Tibial artery (tissue), 4 donors: ENCODE measurements at regions not wholly inside any gene's neighbourhood (a gene's known extent, or its start where the extent isn't known, plus 50 kb on each side); places are given as distances from the start of the nearest gene placed in this dataset.

ENCODE experiments used
- DNase-seq, 2 donors: peaks; one replicate each; pipeline ENCODE4 v3.0.0-alpha.2; 2019
- H3K27ac ChIP-seq, 2 donors: fragments of 200-600 bp; sonication (generic) in 1 of 2; 1 replicate in 1 of 2; 2 replicates in 1 of 2; pipeline ENCODE4 v1.5.1; 2018 to 2019; ENCODE audit warnings: mild to moderate bottlenecking in 1 of 2
- H3K27me3 ChIP-seq, 2 donors: fragments of 200-600 bp; sonication (generic) in 1 of 2; one replicate each; pipeline versions ENCODE4 v1.5.1 to v1.6.0; 2016 to 2019
- H3K36me3 ChIP-seq, 3 donors: fragments of 200-600 bp; sonication (generic) in 2 of 3; one replicate each; pipeline ENCODE4 v1.5.1; 2016 to 2019; ENCODE audit warnings: mild to moderate bottlenecking in 2 of 3
- H3K4me1 ChIP-seq, 4 donors: fragments of 200-600 bp; sonication (generic) in 2 of 4; 1 replicate in 3 of 4; 2 replicates in 1 of 4; pipeline ENCODE4 v1.5.1; 2016 to 2019
- H3K4me3 ChIP-seq, 2 donors: fragments of 200-600 bp; sonication (generic) in 1 of 2; 1 replicate in 1 of 2; 2 replicates in 1 of 2; pipeline ENCODE4 v1.5.1; 2018 to 2019; ENCODE audit warnings: mild to moderate bottlenecking in 2 of 2
- H3K9me3 ChIP-seq, 3 donors: fragments of 200-600 bp; sonication (generic) in 1 of 3; one replicate each; pipeline ENCODE4 v1.5.1; 2016 to 2019
- CTCF ChIP-seq, 2 experiments: fragments of 200-600 bp in 1 of 2; fragments of 450-650 bp in 1 of 2; IDR thresholded peaks; one replicate each; pipeline ENCODE4 v1.5.1; 2017 to 2019; ENCODE audit warnings: antibody characterized with exemption in 2 of 2, mild to moderate bottlenecking in 1 of 2, moderate library complexity in 1 of 2
- intact Hi-C: fragments of 100-400 bp; cut with DNase I; formaldehyde crosslinking; loops from one replicate; pipeline ENCODE4 v1.15.0; 2023; ENCODE audit warnings: low total_unique reads

- intact Hi-C loops, result no loop called here
- Histone ChIP-seq H3K36me3 (no peaks in the 10 kb centered on the region), H3K4me3 (no peak overlapping the region), H3K4me1 (no peaks in the 10 kb centered on the region), H3K27me3 (no peaks in the 10 kb centered on the region), H3K9me3 (no peaks in the 10 kb centered on the region), H3K27ac (no peak overlapping the region)
- no peak for TF ChIP-seq CTCF (IDR thresholded peaks at IDR 0.05)
- no peak for DNase-seq
These were observed 147.2 kb downstream of the AKR1D1 start for GRCh38 chr7:138223402-138223879.

- intact Hi-C loops, result no loop called here
- no peak for TF ChIP-seq CTCF (IDR thresholded peaks at IDR 0.05)
- Histone ChIP-seq H3K27ac (no peak overlapping the region), H3K27me3 (no peaks in the 10 kb centered on the region), H3K4me3 (no peak overlapping the region), H3K36me3 (no peaks in the 10 kb centered on the region), H3K9me3 (no peaks in the 10 kb centered on the region), H3K4me1 (no peaks in the 10 kb centered on the region)
- DNase-seq, result no peak
These were observed 149.8 kb downstream of the AKR1D1 start for GRCh38 chr7:138226001-138226476.

- TF ChIP-seq CTCF (IDR thresholded peaks at IDR 0.05), result no peak
- no peak overlapping the region for H3K4me3 ChIP-seq
- no peaks in the 10 kb centered on the region for H3K27me3 ChIP-seq
- no peaks in the 10 kb centered on the region for H3K36me3 ChIP-seq
- H3K9me3 ChIP-seq, result no peaks in the 10 kb centered on the region
- H3K27ac ChIP-seq, result no peak overlapping the region
- H3K4me1 ChIP-seq, result no peaks in the 10 kb centered on the region
- no peak for DNase-seq
- intact Hi-C loops, result no loop called here
These were observed 150.6 kb downstream of the AKR1D1 start for GRCh38 chr7:138226745-138227279.

- H3K36me3 ChIP-seq, result no peaks in the 10 kb centered on the region
- no peak for TF ChIP-seq CTCF (IDR thresholded peaks at IDR 0.05)
- no peaks in the 10 kb centered on the region for H3K4me1 ChIP-seq
- H3K4me3 ChIP-seq, result no peak overlapping the region
- no peaks in the 10 kb centered on the region for H3K9me3 ChIP-seq
- H3K27ac ChIP-seq, result no peak overlapping the region
- DNase-seq, result no peak
- no peaks in the 10 kb centered on the region for H3K27me3 ChIP-seq
- intact Hi-C loops, result no loop called here
These were observed 151.9 kb downstream of the AKR1D1 start for GRCh38 chr7:138228119-138228518.

- Histone ChIP-seq H3K27ac (no peak overlapping the region), H3K36me3 (no peaks in the 10 kb centered on the region), H3K9me3 (no peaks in the 10 kb centered on the region), H3K4me3 (no peak overlapping the region), H3K4me1 (no peaks in the 10 kb centered on the region), H3K27me3 (no peaks in the 10 kb centered on the region)
- intact Hi-C loops, result no loop called here
- no peak for TF ChIP-seq CTCF (IDR thresholded peaks at IDR 0.05)
- DNase-seq, result no peak
These were observed 152.5 kb downstream of the AKR1D1 start for GRCh38 chr7:138228769-138229168.

- H3K4me3 ChIP-seq, result no peak overlapping the region
- H3K27me3 ChIP-seq, result no peaks in the 10 kb centered on the region
- no peaks in the 10 kb centered on the region for H3K4me1 ChIP-seq
- H3K27ac ChIP-seq, result no peak overlapping the region
- no peaks in the 10 kb centered on the region for H3K9me3 ChIP-seq
- H3K36me3 ChIP-seq, result no peaks in the 10 kb centered on the region
- no peak for DNase-seq
- intact Hi-C loops, result no loop called here
- TF ChIP-seq CTCF (IDR thresholded peaks at IDR 0.05), result no peak
These were observed 156.9 kb downstream of the AKR1D1 start for GRCh38 chr7:138233189-138233588.
